Adrenal gland (tissue), 9 donors: ENCODE measurements at regions not wholly inside any gene's neighbourhood (a gene's known extent, or its start where the extent isn't known, plus 50 kb on each side); places are given as distances from the start of the nearest gene placed in this dataset.

Experiments used
- DNase-seq, 7 donors: peaks; one replicate each; pipeline ENCODE4 v3.0.0-alpha.2; 2019 to 2020
- H3K27ac ChIP-seq, 5 donors: fragments of 200-600 bp; sonication (generic) in 4 of 5; 1 replicate in 3 of 5; 2 replicates in 2 of 5; pipeline versions ENCODE4 v1.5.1 to v1.8.0; 2016 to 2020; ENCODE audit warnings: mild to moderate bottlenecking in 1 of 5
- H3K27me3 ChIP-seq: fragments of 200-600 bp; 2 replicates; pipeline ENCODE4 v1.8.0; 2021
- H3K36me3 ChIP-seq, 2 donors: fragments of 200-600 bp; replicated peaks in 1 of 2; 1 replicate in 1 of 2; 2 replicates in 1 of 2; pipeline versions ENCODE4 v1.5.1 to v1.8.0; 2018 to 2022
- H3K4me1 ChIP-seq, 2 donors: fragments of 200-600 bp; replicated peaks in 1 of 2; 1 replicate in 1 of 2; 2 replicates in 1 of 2; pipeline versions ENCODE4 v1.5.1 to v1.8.0; 2018 to 2021
- H3K4me3 ChIP-seq, 4 donors: fragments of 200-600 bp; sonication (generic) in 3 of 4; one replicate each; pipeline ENCODE4 v1.5.1; 2016 to 2018
- H3K9me3 ChIP-seq, 3 donors: fragments of 200-600 bp; sonication (generic) in 1 of 3; replicated peaks in 1 of 3; 1 replicate in 2 of 3; 2 replicates in 1 of 3; pipeline versions ENCODE4 v1.5.1 to v1.8.0; 2016 to 2021
- CTCF ChIP-seq, 6 experiments: fragments of 450-650 bp in 4 of 6; fragments of 200-600 bp in 2 of 6; sonication (generic) in 1 of 6; IDR thresholded peaks; 1 replicate in 5 of 6; 2 replicates in 1 of 6; pipeline versions ENCODE4 v1.5.1 to v1.8.0; 2016 to 2021; ENCODE audit warnings: antibody characterized with exemption in 6 of 6, mild to moderate bottlenecking in 2 of 6, moderate library complexity in 1 of 6
- POLR2A ChIP-seq, 2 donors: fragments of 450-650 bp; IDR thresholded peaks; one replicate each; pipeline ENCODE4 v1.6.1; 2017; ENCODE audit warnings: antibody characterized with exemption in 2 of 2, mild to moderate bottlenecking in 2 of 2, moderate library complexity in 1 of 2
- WGBS, 4 donors: extraction: QIAGEN DNeasy Blood & Tissue Kit in 2 of 4; methylation state at CpG; one replicate each; pipeline versions ENCODE4 v1.1.5 to v1.1.7; 2013 to 2017; 5-methylcytosine and 5-hydroxymethylcytosine counted together
- intact Hi-C, 2 donors: fragments of 100-400 bp; cut with DNase I; formaldehyde crosslinking; loops; one replicate each; pipeline versions ENCODE4 v1.14.1 to v1.15.0; 2022 to 2023
- donor health status: healthy with polysubstance abuse.
- donor health status: Bipolar disorder and iron deficiency.
- donor health status: DM: yes; HTN: yes; CAD: no.
- donor health status: DM: no; HTN: no; CAD: no.
- donor health status: DM: no; HTN: no; CAD: no.

DNA sequence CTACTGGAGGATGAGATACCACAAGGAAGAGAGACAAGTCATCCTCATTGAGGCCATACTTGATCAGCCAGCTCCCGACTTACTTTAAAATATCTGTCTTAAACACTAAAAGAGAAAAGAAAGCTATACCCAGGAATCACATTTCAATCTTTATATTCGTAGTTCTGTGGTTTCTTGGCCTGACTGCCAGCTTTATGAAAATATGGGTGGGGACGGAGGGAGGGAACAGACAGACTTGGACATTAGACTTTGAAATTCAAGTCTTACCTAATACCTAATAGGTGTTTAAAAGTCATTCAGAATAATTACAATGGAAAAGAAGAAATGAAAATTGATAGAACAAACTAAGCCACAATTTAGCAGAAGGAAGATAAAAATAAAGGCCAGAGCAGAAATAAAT, 604.8 kb upstream of the RORB start:
- intact Hi-C loops: no loop called here

DNA sequence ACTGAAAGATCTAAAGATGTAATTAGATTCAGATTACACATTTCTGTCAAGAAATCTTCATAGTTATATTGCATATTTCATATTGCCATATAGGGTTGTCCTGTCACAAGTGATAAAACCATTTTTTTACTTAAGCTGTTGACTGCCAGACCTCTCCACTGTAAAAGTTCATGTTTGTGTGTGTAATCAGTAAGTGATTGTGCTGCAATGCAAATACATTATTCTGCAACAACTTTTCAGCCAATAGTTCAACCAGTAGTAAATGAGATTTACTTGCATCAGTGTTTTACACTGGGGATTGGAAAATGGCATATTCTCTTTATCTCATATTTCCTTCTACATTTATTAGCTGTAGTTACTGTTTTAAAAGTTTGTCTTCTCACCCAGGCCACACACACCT, 603.9 kb upstream of the RORB start:
- Histone ChIP-seq H3K4me1 (no peaks in the 10 kb centered on the region), H3K27me3 (no peaks in the 10 kb centered on the region), H3K36me3 (no peaks in the 10 kb centered on the region), H3K27ac (no peak overlapping the region), H3K4me3 (no peak overlapping the region), H3K9me3 (no peaks in the 10 kb centered on the region)
- intact Hi-C loops: no loop called here
- no peak for DNase-seq
- TF ChIP-seq CTCF (IDR thresholded peaks at IDR 0.05) (no peak), POLR2A (IDR thresholded peaks at IDR 0.05) (no peak)

More for the DNA sequence above, 604.8 kb upstream of the RORB start:
- WGBS, 4 donors: 73 to 77% (median 75%) methylated on average over 3 of the region's 3 CpGs
- Histone ChIP-seq H3K27ac (no peak overlapping the region), H3K27me3 (no peaks in the 10 kb centered on the region), H3K9me3 (no peaks in the 10 kb centered on the region), H3K4me1 (no peaks in the 10 kb centered on the region), H3K4me3 (no peak overlapping the region), H3K36me3 (no peaks in the 10 kb centered on the region)
- DNase-seq: no peak
- TF ChIP-seq CTCF (IDR thresholded peaks at IDR 0.05): no peak
- TF ChIP-seq POLR2A (IDR thresholded peaks at IDR 0.05): no peak

GRCh38 chr9:73896061-73896460, 601.1 kb upstream of the RORB start:
- TF ChIP-seq POLR2A (IDR thresholded peaks at IDR 0.05) (no peak), CTCF (IDR thresholded peaks at IDR 0.05) (no peak)
- H3K4me3 ChIP-seq: no peak overlapping the region
- intact Hi-C loops: no loop called here
- H3K36me3 ChIP-seq: no peaks in the 10 kb centered on the region
- no peaks in the 10 kb centered on the region for H3K4me1 ChIP-seq
- no peak for DNase-seq
- no peak overlapping the region for H3K27ac ChIP-seq
- H3K9me3 ChIP-seq: no peaks in the 10 kb centered on the region
- H3K27me3 ChIP-seq: no peaks in the 10 kb centered on the region
- WGBS, 4 donors: 69 to 75% (median 71%) methylated on average over 2 of the region's 2 CpGs

DNA sequence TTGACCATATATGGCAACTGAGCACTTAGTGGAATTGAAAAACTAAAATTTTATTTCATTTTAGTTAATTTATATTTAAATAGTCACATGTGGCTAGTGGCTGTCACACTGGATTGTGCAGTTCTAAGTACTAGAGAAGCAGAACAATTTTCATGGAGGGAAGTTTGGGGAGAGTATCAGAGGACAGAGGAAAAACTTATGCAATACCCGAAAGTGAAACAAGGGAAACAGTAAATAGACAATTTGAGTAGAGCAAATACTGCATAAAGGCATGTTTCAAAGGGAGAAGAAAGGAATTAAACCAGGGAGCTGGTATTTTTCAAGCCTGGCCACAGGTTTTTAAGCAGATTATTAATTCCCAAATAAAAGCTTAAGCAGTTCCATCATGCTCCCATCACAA, 590.5 kb upstream of the RORB start:
- no peaks in the 10 kb centered on the region for H3K9me3 ChIP-seq
- no peak overlapping the region for H3K27ac ChIP-seq
- DNase-seq: no peak
- 56 to 69% (median 63%) methylated on average over 1 of the region's 1 CpG for WGBS, 4 donors
- intact Hi-C loops: no loop called here
- TF ChIP-seq POLR2A (IDR thresholded peaks at IDR 0.05) (no peak), CTCF (IDR thresholded peaks at IDR 0.05) (no peak)
- no peaks in the 10 kb centered on the region for H3K27me3 ChIP-seq
- H3K4me1 ChIP-seq: no peaks in the 10 kb centered on the region
- no peaks in the 10 kb centered on the region for H3K36me3 ChIP-seq
- H3K4me3 ChIP-seq: no peak overlapping the region
